DND-41 (cell line): ENCODE measurements at regions not wholly inside any gene's neighbourhood (a gene's known extent, or its start where the extent isn't known, plus 50 kb on each side); places are given as distances from the start of the nearest gene placed in this dataset.

ENCODE experiments used
- ATAC-seq: fragments of 200-7000 bp; cut with Tn5 transposase; 3 replicates; pipeline ENCODE4 v1.9.1; 2021; ENCODE audit warnings: low read depth; ENCODE audit not compliant: insufficient read depth
- DNase-seq: peaks from one replicate; pipeline ENCODE4 v3.0.0-alpha.2; 2020
- H2AFZ ChIP-seq: 2 replicates; pipeline ENCODE4 v1.6.0; 2012; ENCODE audit warnings: low read depth, low read length
- H3K27ac ChIP-seq: 2 replicates; pipeline ENCODE4 v1.5.1; 2012; ENCODE audit warnings: low read length, inconsistent platforms
- H3K27me3 ChIP-seq: fragments of 200-600 bp; sonication (generic); 2 replicates; pipeline ENCODE4 v1.6.0; 2012; ENCODE audit warnings: low read length, mild to moderate bottlenecking, inconsistent platforms; ENCODE audit not compliant: insufficient read depth, poor library complexity
- H3K36me3 ChIP-seq: 2 replicates; pipeline ENCODE4 v1.5.1; 2012; ENCODE audit warnings: low read length, inconsistent platforms; ENCODE audit not compliant: insufficient read depth
- H3K4me1 ChIP-seq: 2 replicates; pipeline ENCODE4 v1.5.1; 2012; ENCODE audit warnings: mild to moderate bottlenecking, low read length; ENCODE audit not compliant: insufficient read depth
- H3K4me2 ChIP-seq: 2 replicates; pipeline ENCODE4 v1.6.0; 2012; ENCODE audit warnings: mild to moderate bottlenecking, moderate library complexity, low read length, inconsistent platforms; ENCODE audit not compliant: insufficient read depth
- H3K4me3 ChIP-seq, 2 experiments: fragments of 200-600 bp in 1 of 2; shearing (Covaris generic) in 1 of 2; 2 replicates each; pipeline ENCODE4 v1.5.1; 2012 to 2016; ENCODE audit warnings: inconsistent platforms in 2 of 2, low read length in 2 of 2, mild to moderate bottlenecking in 2 of 2, low read depth in 1 of 2, moderate library complexity in 1 of 2
- H3K79me2 ChIP-seq: 2 replicates; pipeline ENCODE4 v1.6.0; 2012; ENCODE audit warnings: low read length, inconsistent platforms; ENCODE audit not compliant: insufficient read depth
- H3K9ac ChIP-seq: 2 replicates; pipeline ENCODE4 v1.6.0; 2012; ENCODE audit warnings: low read depth, mild to moderate bottlenecking, inconsistent platforms, low read length, moderate library complexity
- H3K9me3 ChIP-seq: 2 replicates; pipeline ENCODE4 v1.5.1; 2012; ENCODE audit warnings: low read length, moderate library complexity, mild to moderate bottlenecking, inconsistent platforms; ENCODE audit not compliant: insufficient read depth, severe bottlenecking
- H4K20me1 ChIP-seq: 2 replicates; pipeline ENCODE4 v1.6.0; 2012; ENCODE audit warnings: low read length; ENCODE audit not compliant: insufficient read depth
- EZH2 ChIP-seq: IDR thresholded peaks from 3 replicates; pipeline ENCODE4 v1.6.1; 2012; ENCODE audit warnings: borderline replicate concordance, low read depth, mild to moderate bottlenecking, moderate library complexity, low read length, inconsistent platforms; ENCODE audit not compliant: severe bottlenecking
- TF ChIP-seq, protein P1 (sequence below): IDR thresholded peaks from 2 replicates; pipeline ENCODE4 v1.5.1; 2012; ENCODE audit warnings: borderline replicate concordance, low read length, moderate library complexity, mild to moderate bottlenecking; ENCODE audit not compliant: poor library complexity, severe bottlenecking; ENCODE audit errors: extremely low read depth

- no peaks in the 10 kb centered on the region for H3K4me1 ChIP-seq
- ATAC-seq (no peak), DNase-seq (no peak)
- no peak overlapping the region for H2AFZ ChIP-seq
- no peak overlapping the region for H3K4me2 ChIP-seq
- H3K36me3 ChIP-seq = no peaks in the 10 kb centered on the region
- no peaks in the 10 kb centered on the region for H4K20me1 ChIP-seq
- TF ChIP-seq EZH2 = no peak
- TF ChIP-seq, protein P1, sequence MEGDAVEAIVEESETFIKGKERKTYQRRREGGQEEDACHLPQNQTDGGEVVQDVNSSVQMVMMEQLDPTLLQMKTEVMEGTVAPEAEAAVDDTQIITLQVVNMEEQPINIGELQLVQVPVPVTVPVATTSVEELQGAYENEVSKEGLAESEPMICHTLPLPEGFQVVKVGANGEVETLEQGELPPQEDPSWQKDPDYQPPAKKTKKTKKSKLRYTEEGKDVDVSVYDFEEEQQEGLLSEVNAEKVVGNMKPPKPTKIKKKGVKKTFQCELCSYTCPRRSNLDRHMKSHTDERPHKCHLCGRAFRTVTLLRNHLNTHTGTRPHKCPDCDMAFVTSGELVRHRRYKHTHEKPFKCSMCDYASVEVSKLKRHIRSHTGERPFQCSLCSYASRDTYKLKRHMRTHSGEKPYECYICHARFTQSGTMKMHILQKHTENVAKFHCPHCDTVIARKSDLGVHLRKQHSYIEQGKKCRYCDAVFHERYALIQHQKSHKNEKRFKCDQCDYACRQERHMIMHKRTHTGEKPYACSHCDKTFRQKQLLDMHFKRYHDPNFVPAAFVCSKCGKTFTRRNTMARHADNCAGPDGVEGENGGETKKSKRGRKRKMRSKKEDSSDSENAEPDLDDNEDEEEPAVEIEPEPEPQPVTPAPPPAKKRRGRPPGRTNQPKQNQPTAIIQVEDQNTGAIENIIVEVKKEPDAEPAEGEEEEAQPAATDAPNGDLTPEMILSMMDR = no peak
- H3K9ac ChIP-seq = no peak overlapping the region
- H3K4me3 ChIP-seq = no peak overlapping the region
- H3K9me3 ChIP-seq = no peaks in the 10 kb centered on the region
- no peak overlapping the region for H3K27ac ChIP-seq
- no peaks in the 10 kb centered on the region for H3K79me2 ChIP-seq
- H3K27me3 ChIP-seq = no peaks in the 10 kb centered on the region
Measured at GRCh38 chr6:49327005-49327404, 136.0 kb downstream of the MMUT start.

GRCh38 chr6:49326347-49326746, 136.7 kb downstream of the MMUT start:
- Histone ChIP-seq H3K27ac (no peak overlapping the region), H3K9ac (no peak overlapping the region), H3K4me1 (no peaks in the 10 kb centered on the region), H3K79me2 (no peaks in the 10 kb centered on the region), H3K36me3 (no peaks in the 10 kb centered on the region), H4K20me1 (no peaks in the 10 kb centered on the region), H3K9me3 (no peaks in the 10 kb centered on the region), H2AFZ (no peak overlapping the region), H3K4me3 (no peak overlapping the region), H3K27me3 (no peaks in the 10 kb centered on the region), H3K4me2 (no peak overlapping the region)
- no peak for ATAC-seq
- no peak for TF ChIP-seq EZH2
- TF ChIP-seq, protein P1 = no peak
- DNase-seq = no peak

GRCh38 chr6:49325891-49326290, 137.2 kb downstream of the MMUT start:
- ATAC-seq (no peak), DNase-seq (no peak)
- H2AFZ ChIP-seq = no peak overlapping the region
- no peak for TF ChIP-seq EZH2
- TF ChIP-seq, protein P1 = no peak
- H3K4me2 ChIP-seq = no peak overlapping the region
- no peaks in the 10 kb centered on the region for H3K36me3 ChIP-seq
- no peak overlapping the region for H3K27ac ChIP-seq
- H3K4me3 ChIP-seq = no peak overlapping the region
- no peaks in the 10 kb centered on the region for H3K4me1 ChIP-seq
- H3K79me2 ChIP-seq = no peaks in the 10 kb centered on the region
- H3K9me3 ChIP-seq = no peaks in the 10 kb centered on the region
- no peaks in the 10 kb centered on the region for H4K20me1 ChIP-seq
- H3K9ac ChIP-seq = no peak overlapping the region
- H3K27me3 ChIP-seq = no peaks in the 10 kb centered on the region

GRCh38 chr6:49322861-49323260, 140.2 kb downstream of the MMUT start:
- no peak overlapping the region for H3K9ac ChIP-seq
- no peak overlapping the region for H3K27ac ChIP-seq
- no peaks in the 10 kb centered on the region for H3K27me3 ChIP-seq
- ATAC-seq (no peak), DNase-seq (no peak)
- H3K36me3 ChIP-seq = no peaks in the 10 kb centered on the region
- no peaks in the 10 kb centered on the region for H3K4me1 ChIP-seq
- no peak overlapping the region for H3K4me3 ChIP-seq
- no peaks in the 10 kb centered on the region for H3K79me2 ChIP-seq
- H4K20me1 ChIP-seq = no peaks in the 10 kb centered on the region
- TF ChIP-seq, protein P1 = no peak
- no peak for TF ChIP-seq EZH2
- no peaks in the 10 kb centered on the region for H3K9me3 ChIP-seq
- H3K4me2 ChIP-seq = no peak overlapping the region
- H2AFZ ChIP-seq = no peak overlapping the region
